Gastroesophageal sphincter (tissue), 3 donors: ENCODE measurements at regions not wholly inside any gene's neighbourhood (a gene's known extent, or its start where the extent isn't known, plus 50 kb on each side); places are given as distances from the start of the nearest gene placed in this dataset.

ENCODE experiments used
- POLR2A ChIP-seq, 2 donors: fragments of 450-650 bp; IDR thresholded peaks; one replicate each; pipeline ENCODE4 v1.6.1; 2017; ENCODE audit warnings: antibody characterized with exemption in 2 of 2, mild to moderate bottlenecking in 2 of 2, moderate library complexity in 1 of 2
- TF ChIP-seq, protein P1 (sequence below), 4 experiments: fragments of 200-600 bp in 2 of 4; fragments of 450-650 bp in 2 of 4; sonication (generic) in 1 of 4; IDR thresholded peaks; one replicate each; pipeline ENCODE4 v1.5.1; 2017 to 2019; ENCODE audit warnings: antibody characterized with exemption in 4 of 4, mild to moderate bottlenecking in 2 of 4, moderate library complexity in 2 of 4

DNA sequence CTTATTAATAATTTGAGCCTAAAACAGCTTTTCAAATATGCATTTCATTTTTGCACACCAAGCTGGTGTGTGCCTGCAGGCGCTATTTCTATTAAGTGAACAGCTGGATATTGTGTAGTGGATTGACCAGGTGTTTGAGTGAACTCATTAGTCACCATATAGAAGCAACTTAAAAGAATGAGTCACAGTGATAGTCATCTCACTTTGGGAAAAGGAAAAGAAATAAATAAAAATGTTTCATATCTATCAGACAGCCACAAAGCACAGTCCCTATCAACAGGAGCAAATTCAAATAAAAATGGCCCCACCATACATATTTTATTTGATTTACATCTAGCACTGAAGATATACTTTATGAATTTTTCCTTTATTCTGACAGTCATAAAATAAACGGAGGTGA, 456.5 kb upstream of the CDH9 start:
- TF ChIP-seq, protein P1, sequence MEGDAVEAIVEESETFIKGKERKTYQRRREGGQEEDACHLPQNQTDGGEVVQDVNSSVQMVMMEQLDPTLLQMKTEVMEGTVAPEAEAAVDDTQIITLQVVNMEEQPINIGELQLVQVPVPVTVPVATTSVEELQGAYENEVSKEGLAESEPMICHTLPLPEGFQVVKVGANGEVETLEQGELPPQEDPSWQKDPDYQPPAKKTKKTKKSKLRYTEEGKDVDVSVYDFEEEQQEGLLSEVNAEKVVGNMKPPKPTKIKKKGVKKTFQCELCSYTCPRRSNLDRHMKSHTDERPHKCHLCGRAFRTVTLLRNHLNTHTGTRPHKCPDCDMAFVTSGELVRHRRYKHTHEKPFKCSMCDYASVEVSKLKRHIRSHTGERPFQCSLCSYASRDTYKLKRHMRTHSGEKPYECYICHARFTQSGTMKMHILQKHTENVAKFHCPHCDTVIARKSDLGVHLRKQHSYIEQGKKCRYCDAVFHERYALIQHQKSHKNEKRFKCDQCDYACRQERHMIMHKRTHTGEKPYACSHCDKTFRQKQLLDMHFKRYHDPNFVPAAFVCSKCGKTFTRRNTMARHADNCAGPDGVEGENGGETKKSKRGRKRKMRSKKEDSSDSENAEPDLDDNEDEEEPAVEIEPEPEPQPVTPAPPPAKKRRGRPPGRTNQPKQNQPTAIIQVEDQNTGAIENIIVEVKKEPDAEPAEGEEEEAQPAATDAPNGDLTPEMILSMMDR (IDR thresholded peaks at IDR 0.05), result no peak
- no peak for TF ChIP-seq POLR2A (IDR thresholded peaks at IDR 0.05)
